MCF 10A (cell line): ENCODE measurements at regions not wholly inside any gene's neighbourhood (a gene's known extent, or its start where the extent isn't known, plus 50 kb on each side); places are given as distances from the start of the nearest gene placed in this dataset.

Source experiments
- BruUV-seq: library from RNA; stranded (reverse); fragments of 400-500 nt; replicated peaks from 2 replicates; lab custom pipeline; 2021; lab: Mats Ljungman, UMichigan
- CTCF ChIA-PET: fragments of 300-600 bp; sonication (Branson Sonifier 250); formaldehyde crosslinking; extraction: SDS; loops from one replicate; lab custom pipeline; 2021; ENCODE audit warnings: antibody characterized with exemption, inconsistent platforms; lab: Yijun Ruan, JAX
- POLR2A ChIA-PET: fragments of 300-600, 350-650 bp; sonication (Branson Sonifier 250); formaldehyde crosslinking; extraction: SDS; loops from one replicate; lab custom pipeline; 2020; ENCODE audit warnings: antibody characterized with exemption, inconsistent platforms; lab: Yijun Ruan, JAX
- DNase-seq: peaks from one replicate; pipeline ENCODE4 v3.0.0-alpha.2; 2018; ENCODE audit not compliant: unreplicated experiment
- H3K27ac Mint-ChIP-seq: one replicate; pipeline ENCODE4 v1.8.0; 2022; ENCODE audit warnings: mild to moderate bottlenecking, low read depth, mixed read lengths; ENCODE audit not compliant: unreplicated experiment
- H3K27me3 Mint-ChIP-seq: one replicate; pipeline ENCODE4 v1.8.0; 2022; ENCODE audit warnings: mixed read lengths; ENCODE audit not compliant: insufficient read depth, unreplicated experiment
- H3K36me3 Mint-ChIP-seq: one replicate; pipeline ENCODE4 v1.8.0; 2022; ENCODE audit warnings: mild to moderate bottlenecking, moderate library complexity, mixed read lengths; ENCODE audit not compliant: insufficient read depth, unreplicated experiment
- H3K4me1 Mint-ChIP-seq: one replicate; pipeline ENCODE4 v1.8.0; 2022; ENCODE audit warnings: mixed read lengths; ENCODE audit not compliant: insufficient read depth, unreplicated experiment
- H3K4me3 Mint-ChIP-seq: one replicate; pipeline ENCODE4 v1.8.0; 2022; ENCODE audit warnings: mild to moderate bottlenecking, moderate library complexity, mixed read lengths; ENCODE audit not compliant: unreplicated experiment
- H3K9me3 Mint-ChIP-seq: one replicate; pipeline ENCODE4 v1.8.0; 2022; ENCODE audit warnings: mixed read lengths; ENCODE audit not compliant: unreplicated experiment
- CTCF ChIP-seq: fragments of 200-600 bp; IDR thresholded peaks from one replicate; pipeline ENCODE4 v1.8.0; 2022; ENCODE audit warnings: antibody characterized with exemption, mild to moderate bottlenecking; ENCODE audit not compliant: unreplicated experiment
- intact Hi-C: fragments of 100-400 bp; cut with micrococcal nuclease; formaldehyde crosslinking; loops from 2 replicates; pipeline ENCODE4 v1.14.1; 2022

- TF ChIP-seq CTCF: no peak
- Mint-ChIP-seq H3K27ac (no peak overlapping the region), H3K27me3 (no peaks in the 10 kb centered on the region)
Measured at GRCh38 chr12:107495604-107496003, 190.0 kb upstream of the PWP1 start.

GRCh38 chr12:107497231-107497630 lies 188.4 kb upstream of the PWP1 start:
- H3K4me1 Mint-ChIP-seq: no peaks in the 10 kb centered on the region
- ChIA-PET CTCF (no interaction called here), POLR2A (no interaction called here)
- no peaks in the 10 kb centered on the region for H3K36me3 Mint-ChIP-seq
- no peak for DNase-seq
- H3K27ac Mint-ChIP-seq: no peak overlapping the region
- H3K4me3 Mint-ChIP-seq: no peak overlapping the region
- peaks cover 9% of the 10 kb centered on the region for H3K9me3 Mint-ChIP-seq
- no peaks in the 10 kb centered on the region for H3K27me3 Mint-ChIP-seq
- TF ChIP-seq CTCF: no peak
- intact Hi-C loops: no loop called here
- BruUV-seq: no TSS peak

More at GRCh38 chr12:107495604-107496003, 190.0 kb upstream of the PWP1 start:
- peaks cover 5% of the 10 kb centered on the region for H3K4me1 Mint-ChIP-seq
- CTCF ChIA-PET: no interaction called here
- no peaks in the 10 kb centered on the region for H3K36me3 Mint-ChIP-seq
- no peak for DNase-seq
- intact Hi-C loops: no loop called here
- peaks cover 9% of the 10 kb centered on the region for H3K9me3 Mint-ChIP-seq
- BruUV-seq: no TSS peak
- no peak overlapping the region for H3K4me3 Mint-ChIP-seq
- POLR2A ChIA-PET: no interaction called here

- no peak overlapping the region for H3K27ac Mint-ChIP-seq
- H3K4me3 Mint-ChIP-seq: no peak overlapping the region
- ChIA-PET CTCF (no interaction called here), POLR2A (no interaction called here)
- H3K4me1 Mint-ChIP-seq: no peaks in the 10 kb centered on the region
- BruUV-seq: no TSS peak
- no peaks in the 10 kb centered on the region for H3K27me3 Mint-ChIP-seq
- H3K9me3 Mint-ChIP-seq: peaks cover 9% of the 10 kb centered on the region
- intact Hi-C loops: no loop called here
- no peak for DNase-seq
- no peak for TF ChIP-seq CTCF
- no peaks in the 10 kb centered on the region for H3K36me3 Mint-ChIP-seq
Measured at GRCh38 chr12:107500307-107500706, 185.3 kb upstream of the PWP1 start.

GRCh38 chr12:107501681-107502080 lies 183.9 kb upstream of the PWP1 start:
- H3K36me3 Mint-ChIP-seq: no peaks in the 10 kb centered on the region
- H3K4me1 Mint-ChIP-seq: no peaks in the 10 kb centered on the region
- CTCF ChIA-PET: no interaction called here
- TF ChIP-seq CTCF: no peak
- DNase-seq: no peak
- no peak overlapping the region for H3K27ac Mint-ChIP-seq
- POLR2A ChIA-PET: no interaction called here
- no peaks in the 10 kb centered on the region for H3K27me3 Mint-ChIP-seq
- no peak overlapping the region for H3K4me3 Mint-ChIP-seq
- H3K9me3 Mint-ChIP-seq: peaks cover 9% of the 10 kb centered on the region
- intact Hi-C loops: no loop called here
- no TSS peak for BruUV-seq
